ENCODE measurements at regions not wholly inside any gene's neighbourhood (a gene's known extent, or its start where the extent isn't known, plus 50 kb on each side); places are given as distances from the start of the nearest gene placed in this dataset.

DNA sequence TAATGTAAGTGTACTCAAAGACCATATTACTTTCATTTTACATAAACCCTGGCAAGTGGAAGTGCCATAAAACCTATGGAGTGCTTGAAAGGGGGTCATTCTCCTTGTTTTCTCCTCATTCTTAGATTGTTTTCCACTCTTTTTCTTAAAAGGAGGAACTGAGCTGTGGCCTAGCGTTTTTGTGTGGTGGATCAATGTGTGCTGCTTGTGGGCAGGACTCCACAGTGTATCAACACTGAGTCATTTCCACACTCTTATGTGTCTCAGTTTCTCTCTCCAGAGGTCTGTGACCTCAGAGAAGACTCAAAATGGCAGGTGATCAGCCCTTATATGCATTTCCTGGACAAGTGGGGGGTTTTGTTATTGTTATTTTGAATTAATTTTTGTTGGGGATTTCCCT is 516.1 kb upstream of the CDH10 start:
- Mint-ChIP-seq H3K27me3 (ENCODE audit: insufficient read depth, unreplicated experiment) (no peaks in the 10 kb centered on the region), H3K9me3 (ENCODE audit: unreplicated experiment) (no peaks in the 10 kb centered on the region), H3K36me3 (ENCODE audit: insufficient read depth, unreplicated experiment) (no peaks in the 10 kb centered on the region), H3K4me3 (ENCODE audit: unreplicated experiment) (no peak overlapping the region), H3K4me1 (ENCODE audit: insufficient read depth, unreplicated experiment) (no peaks in the 10 kb centered on the region), H3K27ac (ENCODE audit: low read depth, unreplicated experiment) (no peak overlapping the region)
- intact Hi-C loops (cut with micrococcal nuclease) = no loop called here
- DNase-seq (ENCODE audit: unreplicated experiment) = no peak
- POLR2A ChIA-PET = no interaction called here
- CTCF ChIA-PET = no interaction called here
- TF ChIP-seq, protein P1, sequence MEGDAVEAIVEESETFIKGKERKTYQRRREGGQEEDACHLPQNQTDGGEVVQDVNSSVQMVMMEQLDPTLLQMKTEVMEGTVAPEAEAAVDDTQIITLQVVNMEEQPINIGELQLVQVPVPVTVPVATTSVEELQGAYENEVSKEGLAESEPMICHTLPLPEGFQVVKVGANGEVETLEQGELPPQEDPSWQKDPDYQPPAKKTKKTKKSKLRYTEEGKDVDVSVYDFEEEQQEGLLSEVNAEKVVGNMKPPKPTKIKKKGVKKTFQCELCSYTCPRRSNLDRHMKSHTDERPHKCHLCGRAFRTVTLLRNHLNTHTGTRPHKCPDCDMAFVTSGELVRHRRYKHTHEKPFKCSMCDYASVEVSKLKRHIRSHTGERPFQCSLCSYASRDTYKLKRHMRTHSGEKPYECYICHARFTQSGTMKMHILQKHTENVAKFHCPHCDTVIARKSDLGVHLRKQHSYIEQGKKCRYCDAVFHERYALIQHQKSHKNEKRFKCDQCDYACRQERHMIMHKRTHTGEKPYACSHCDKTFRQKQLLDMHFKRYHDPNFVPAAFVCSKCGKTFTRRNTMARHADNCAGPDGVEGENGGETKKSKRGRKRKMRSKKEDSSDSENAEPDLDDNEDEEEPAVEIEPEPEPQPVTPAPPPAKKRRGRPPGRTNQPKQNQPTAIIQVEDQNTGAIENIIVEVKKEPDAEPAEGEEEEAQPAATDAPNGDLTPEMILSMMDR (IDR thresholded peaks at IDR 0.05; ENCODE audit: unreplicated experiment) = no peak
- no TSS peak for BruUV-seq (replicated peaks)

DNA sequence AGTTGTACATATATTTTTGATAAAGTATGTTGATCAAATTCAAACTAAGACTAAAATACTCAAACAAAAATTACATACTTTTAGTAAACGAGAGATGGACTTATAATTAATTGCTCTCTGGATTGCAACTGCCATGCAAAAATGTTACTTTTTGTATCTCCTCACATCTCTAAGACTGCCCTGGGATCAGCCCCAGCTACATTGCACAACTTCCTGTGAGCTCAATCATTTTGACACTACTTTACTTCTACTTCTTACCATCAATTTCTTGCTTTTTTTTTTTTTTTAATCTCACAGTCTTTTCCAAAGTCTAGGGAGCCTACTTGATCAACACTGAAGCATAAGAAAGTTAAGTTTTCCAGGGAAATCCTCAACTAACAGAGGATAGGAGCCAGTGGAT is 506.0 kb upstream of the CDH10 start:
- CTCF ChIA-PET = interaction anchor here (0.6 kb wide), 2 partner anchors 69 to 339 kb away, joined by 4 read pairs; no protein-coding TSS in a partner anchor

DNA sequence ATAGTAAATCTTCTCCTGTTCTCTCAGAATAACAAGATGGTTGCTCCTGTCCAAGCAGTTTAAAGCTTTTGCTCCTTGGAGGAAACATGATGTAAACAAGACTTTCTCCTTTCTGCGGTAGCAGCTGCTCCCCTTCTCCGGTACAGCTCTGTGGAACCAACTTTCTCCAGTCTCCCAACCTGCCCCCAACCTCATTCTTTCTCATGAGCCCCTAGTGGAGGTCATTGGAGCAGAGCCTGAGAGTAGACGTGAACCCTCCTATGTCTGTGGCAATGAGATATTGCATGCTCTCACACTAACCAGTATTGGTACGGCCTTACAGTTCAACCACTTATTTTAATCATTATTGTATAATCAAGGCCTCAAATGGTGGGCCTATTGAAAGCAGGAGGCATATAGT is 483.8 kb upstream of the CDH10 start:
- peaks cover 15% of the 10 kb centered on the region for H3K9me3 Mint-ChIP-seq (ENCODE audit: unreplicated experiment)
- no peak for DNase-seq (ENCODE audit: unreplicated experiment)
- H3K27ac Mint-ChIP-seq (ENCODE audit: low read depth, unreplicated experiment) = no peak overlapping the region
- BruUV-seq (replicated peaks) = no TSS peak
- peaks cover 8% of the 10 kb centered on the region for H3K4me1 Mint-ChIP-seq (ENCODE audit: insufficient read depth, unreplicated experiment)
- no peak overlapping the region for H3K4me3 Mint-ChIP-seq (ENCODE audit: unreplicated experiment)
- TF ChIP-seq, protein P1 (IDR thresholded peaks at IDR 0.05; ENCODE audit: unreplicated experiment) = no peak
- POLR2A ChIA-PET = no interaction called here
- intact Hi-C loops (cut with micrococcal nuclease) = no loop called here
- CTCF ChIA-PET = no interaction called here
- H3K36me3 Mint-ChIP-seq (ENCODE audit: insufficient read depth, unreplicated experiment) = no peaks in the 10 kb centered on the region
- H3K27me3 Mint-ChIP-seq (ENCODE audit: insufficient read depth, unreplicated experiment) = no peaks in the 10 kb centered on the region

More for the DNA sequence above, 506.0 kb upstream of the CDH10 start:
- Mint-ChIP-seq H3K9me3 (ENCODE audit: unreplicated experiment) (no peaks in the 10 kb centered on the region), H3K4me1 (ENCODE audit: insufficient read depth, unreplicated experiment) (no peaks in the 10 kb centered on the region), H3K4me3 (ENCODE audit: unreplicated experiment) (no peak overlapping the region), H3K27ac (ENCODE audit: low read depth, unreplicated experiment) (no peak overlapping the region), H3K36me3 (ENCODE audit: insufficient read depth, unreplicated experiment) (no peaks in the 10 kb centered on the region), H3K27me3 (ENCODE audit: insufficient read depth, unreplicated experiment) (no peaks in the 10 kb centered on the region)
- TF ChIP-seq, protein P1 (IDR thresholded peaks at IDR 0.05; ENCODE audit: unreplicated experiment) = no peak
- BruUV-seq (replicated peaks) = no TSS peak
- POLR2A ChIA-PET = interaction anchor here (0.6 to 0.7 kb wide), 2 partner anchors 331 to 1029 kb away, joined by 3 read pairs; no protein-coding TSS in a partner anchor
- DNase-seq (ENCODE audit: unreplicated experiment) = peak; percentile 19
- intact Hi-C loops (cut with micrococcal nuclease) = no loop called here

DNA sequence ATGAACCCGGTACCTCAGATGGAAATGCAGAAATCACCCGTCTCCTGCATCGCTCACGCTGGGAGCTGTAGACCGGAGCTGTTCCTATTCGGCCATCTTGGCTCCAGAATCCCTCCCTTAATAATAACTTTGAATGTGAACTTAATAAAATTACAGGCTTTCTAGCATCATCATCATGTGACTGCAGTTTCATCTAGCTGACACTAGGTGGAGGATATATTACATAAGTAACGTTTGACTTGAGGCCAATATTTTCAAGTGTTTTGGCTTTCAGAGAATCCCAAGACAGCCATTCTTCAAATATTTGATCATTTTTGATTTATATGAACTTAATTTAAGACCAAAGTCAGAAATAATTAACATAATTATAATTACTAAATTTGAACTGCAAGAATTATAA is 474.9 kb upstream of the CDH10 start:
- Mint-ChIP-seq H3K9me3 (ENCODE audit: unreplicated experiment) (no peaks in the 10 kb centered on the region), H3K4me3 (ENCODE audit: unreplicated experiment) (no peak overlapping the region), H3K27me3 (ENCODE audit: insufficient read depth, unreplicated experiment) (no peaks in the 10 kb centered on the region), H3K4me1 (ENCODE audit: insufficient read depth, unreplicated experiment) (no peaks in the 10 kb centered on the region), H3K36me3 (ENCODE audit: insufficient read depth, unreplicated experiment) (no peaks in the 10 kb centered on the region), H3K27ac (ENCODE audit: low read depth, unreplicated experiment) (no peak overlapping the region)
- BruUV-seq (replicated peaks) = no TSS peak
- TF ChIP-seq, protein P1 (IDR thresholded peaks at IDR 0.05; ENCODE audit: unreplicated experiment) = peak; percentile 43
- intact Hi-C loops (cut with micrococcal nuclease) = no loop called here
- POLR2A ChIA-PET = no interaction called here
- CTCF ChIA-PET = interaction anchor here (0.5 to 0.7 kb wide), 2 partner anchors 23 to 355 kb away, joined by 3 read pairs; no protein-coding TSS in a partner anchor
- peak; percentile 11 for DNase-seq (ENCODE audit: unreplicated experiment)

All from MCF 10A (cell line).